Parathyroid adenoma (tissue), 2 donors: ENCODE measurements at regions not wholly inside any gene's neighbourhood (a gene's known extent, or its start where the extent isn't known, plus 50 kb on each side); places are given as distances from the start of the nearest gene placed in this dataset.

ENCODE experiments used
- H2AFZ ChIP-seq: fragments of 300-600 bp; sonication (generic); one replicate; pipeline ENCODE4 v1.7.0; 2017; ENCODE audit warnings: antibody characterized with exemption, mild to moderate bottlenecking
- H3K27ac ChIP-seq: fragments of 300-600 bp; sonication (generic); one replicate; pipeline ENCODE4 v1.7.0; 2017
- H3K27me3 ChIP-seq: fragments of 300-600 bp; sonication (generic); one replicate; pipeline ENCODE4 v1.7.0; 2017; ENCODE audit warnings: low read length; ENCODE audit not compliant: control insufficient read depth, insufficient read depth
- H3K36me3 ChIP-seq: fragments of 300-600 bp; sonication (generic); one replicate; pipeline ENCODE4 v1.7.0; 2017; ENCODE audit warnings: low read length; ENCODE audit not compliant: control insufficient read depth, insufficient read depth
- H3K4me1 ChIP-seq: fragments of 300-600 bp; sonication (generic); one replicate; pipeline ENCODE4 v1.7.0; 2017; ENCODE audit warnings: control low read depth
- H3K4me2 ChIP-seq: fragments of 300-600 bp; sonication (generic); one replicate; pipeline ENCODE4 v1.7.0; 2017; ENCODE audit warnings: low read length
- H3K4me3 ChIP-seq: fragments of 300-600 bp; sonication (generic); one replicate; pipeline ENCODE4 v1.7.0; 2017; ENCODE audit warnings: low read depth, low read length
- H3K79me2 ChIP-seq: fragments of 300-600 bp; sonication (generic); one replicate; pipeline ENCODE4 v1.7.0; 2017; ENCODE audit warnings: control low read depth
- H3K9ac ChIP-seq: fragments of 300-600 bp; sonication (generic); one replicate; pipeline ENCODE4 v1.7.0; 2017; ENCODE audit warnings: mild to moderate bottlenecking
- H3K9me3 ChIP-seq: fragments of 300-600 bp; sonication (generic); one replicate; pipeline ENCODE4 v1.7.0; 2017; ENCODE audit warnings: low read length; ENCODE audit not compliant: control insufficient read depth
- CTCF ChIP-seq: fragments of 300-600 bp; sonication (generic); IDR thresholded peaks from one replicate; pipeline ENCODE4 v1.7.0; 2017; ENCODE audit warnings: antibody characterized with exemption, mild to moderate bottlenecking
- donor health status: primary hyperparathyroidism.

DNA sequence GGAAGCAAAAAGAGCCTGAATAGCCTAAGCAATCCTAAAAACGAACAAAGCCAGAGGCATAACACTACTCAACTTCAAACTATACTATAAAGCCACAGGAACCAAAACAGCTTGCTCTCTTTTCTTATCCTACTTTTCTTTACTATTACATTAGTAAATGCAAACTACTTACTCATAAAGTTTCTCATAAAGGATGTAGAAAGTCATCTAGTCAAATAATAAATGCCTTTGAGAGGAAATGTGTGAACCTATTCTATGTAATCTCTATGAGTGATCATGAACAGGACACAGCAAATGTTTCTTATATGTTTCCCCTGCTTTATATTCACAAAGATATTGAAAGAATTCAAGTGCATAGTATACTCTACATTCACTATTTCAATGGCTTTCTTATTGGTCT, 176.9 kb upstream of the MDGA2 start:
- no peak for TF ChIP-seq CTCF

GRCh38 chr14:47846008-47846407, 170.6 kb upstream of the MDGA2 start:
- H3K9ac ChIP-seq = no peak overlapping the region
- no peaks in the 10 kb centered on the region for H3K4me1 ChIP-seq
- H3K4me2 ChIP-seq = no peak overlapping the region
- H3K9me3 ChIP-seq = no peaks in the 10 kb centered on the region
- H3K27ac ChIP-seq = no peak overlapping the region
- H3K79me2 ChIP-seq = no peaks in the 10 kb centered on the region
- no peak for TF ChIP-seq CTCF
- H3K4me3 ChIP-seq = no peak overlapping the region
- H3K27me3 ChIP-seq = no peaks in the 10 kb centered on the region
- no peaks in the 10 kb centered on the region for H3K36me3 ChIP-seq
- H2AFZ ChIP-seq = no peak overlapping the region

More for the DNA sequence above, 176.9 kb upstream of the MDGA2 start:
- H3K36me3 ChIP-seq = no peaks in the 10 kb centered on the region
- no peaks in the 10 kb centered on the region for H3K79me2 ChIP-seq
- H3K9ac ChIP-seq = no peak overlapping the region
- no peak overlapping the region for H3K4me2 ChIP-seq
- H3K27me3 ChIP-seq = no peaks in the 10 kb centered on the region
- H2AFZ ChIP-seq = no peak overlapping the region
- H3K9me3 ChIP-seq = no peaks in the 10 kb centered on the region
- no peak overlapping the region for H3K4me3 ChIP-seq
- H3K4me1 ChIP-seq = no peaks in the 10 kb centered on the region
- H3K27ac ChIP-seq = no peak overlapping the region

- no peaks in the 10 kb centered on the region for H3K27me3 ChIP-seq
- no peak overlapping the region for H3K9ac ChIP-seq
- H3K79me2 ChIP-seq = no peaks in the 10 kb centered on the region
- no peak overlapping the region for H3K4me2 ChIP-seq
- no peak overlapping the region for H2AFZ ChIP-seq
- TF ChIP-seq CTCF = no peak
- H3K4me3 ChIP-seq = no peak overlapping the region
- H3K36me3 ChIP-seq = no peaks in the 10 kb centered on the region
- H3K4me1 ChIP-seq = no peaks in the 10 kb centered on the region
- no peak overlapping the region for H3K27ac ChIP-seq
- no peaks in the 10 kb centered on the region for H3K9me3 ChIP-seq
These were observed 167.8 kb upstream of the MDGA2 start for GRCh38 chr14:47843236-47843635.

GRCh38 chr14:47833011-47833410, 157.6 kb upstream of the MDGA2 start:
- Histone ChIP-seq H2AFZ (no peak overlapping the region), H3K27ac (no peak overlapping the region), H3K36me3 (no peaks in the 10 kb centered on the region), H3K4me1 (no peaks in the 10 kb centered on the region), H3K27me3 (no peaks in the 10 kb centered on the region), H3K9me3 (no peaks in the 10 kb centered on the region), H3K4me3 (no peak overlapping the region), H3K9ac (no peak overlapping the region), H3K4me2 (no peak overlapping the region), H3K79me2 (no peaks in the 10 kb centered on the region)
- TF ChIP-seq CTCF = no peak

DNA sequence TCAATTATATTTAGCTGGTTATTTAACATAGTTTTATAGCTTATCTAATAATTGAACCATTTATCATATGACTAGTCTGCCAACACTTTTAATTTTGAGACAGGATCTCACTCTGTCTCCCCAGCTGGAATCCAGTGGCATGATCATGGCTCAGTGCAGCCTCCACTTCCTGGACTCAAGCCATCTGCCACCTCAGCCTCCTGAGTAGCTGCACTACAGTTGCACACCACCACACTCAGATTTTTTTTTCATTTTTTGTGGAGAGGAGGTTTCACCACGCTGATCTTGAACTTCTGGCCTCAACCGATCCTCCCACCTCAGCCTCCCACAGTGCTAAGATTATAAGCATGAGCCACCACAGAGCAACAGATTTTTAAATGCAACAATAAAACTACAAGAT, 151.4 kb upstream of the MDGA2 start:
- Histone ChIP-seq H3K9me3 (no peaks in the 10 kb centered on the region), H3K4me3 (no peak overlapping the region), H3K36me3 (no peaks in the 10 kb centered on the region), H3K4me1 (no peaks in the 10 kb centered on the region), H3K27me3 (no peaks in the 10 kb centered on the region), H2AFZ (no peak overlapping the region), H3K27ac (no peak overlapping the region), H3K79me2 (no peaks in the 10 kb centered on the region), H3K4me2 (no peak overlapping the region), H3K9ac (no peak overlapping the region)
- no peak for TF ChIP-seq CTCF
